Cardiac fibroblast (primary cell): ENCODE measurements at regions not wholly inside any gene's neighbourhood (a gene's known extent, or its start where the extent isn't known, plus 50 kb on each side); places are given as distances from the start of the nearest gene placed in this dataset.

ENCODE experiments used
- DNase-seq, 2 donors: peaks; one replicate each; pipeline versions ENCODE4 v3.0.0 to v3.0.0-alpha.2; 2010; ENCODE audit warnings: low read depth in 2 of 2
- H3K4me3 ChIP-seq, 2 donors: replicated peaks in 1 of 2; 1 replicate in 1 of 2; 2 replicates in 1 of 2; pipeline ENCODE4 v1.5.1; 2011; ENCODE audit warnings: low read depth in 2 of 2, low read length in 2 of 2, mild to moderate bottlenecking in 2 of 2, moderate library complexity in 1 of 2
- CTCF ChIP-seq: IDR thresholded peaks from one replicate; pipeline ENCODE4 v1.5.1; 2011; ENCODE audit warnings: low read depth, mild to moderate bottlenecking, low read length, inconsistent platforms

- TF ChIP-seq CTCF: no peak
- peak in 1 of 2 donors; percentile 0 for DNase-seq
- H3K4me3 ChIP-seq: no peak overlapping the region
Observed at GRCh38 chrX:10288373-10288975, 131.7 kb downstream of the CLCN4 start.

GRCh38 chrX:10296576-10296975 lies 139.8 kb downstream of the CLCN4 start:
- peak; percentile 13 to 48 for DNase-seq
- no peak overlapping the region for H3K4me3 ChIP-seq

GRCh38 chrX:10310511-10310910 lies 153.7 kb downstream of the CLCN4 start:
- TF ChIP-seq CTCF: no peak
- DNase-seq: no peak
- H3K4me3 ChIP-seq: no peak overlapping the region

More at GRCh38 chrX:10296576-10296975, 139.8 kb downstream of the CLCN4 start:
- TF ChIP-seq CTCF: no peak

GRCh38 chrX:10314530-10315104 lies 157.8 kb downstream of the CLCN4 start:
- DNase-seq: no peak
- no peak for TF ChIP-seq CTCF
- no peak overlapping the region for H3K4me3 ChIP-seq

- DNase-seq: peak; percentile 62 to 64
- H3K4me3 ChIP-seq: no peak overlapping the region
- TF ChIP-seq CTCF: no peak
Observed at GRCh38 chrX:10325611-10326010, 168.8 kb downstream of the CLCN4 start.

DNA sequence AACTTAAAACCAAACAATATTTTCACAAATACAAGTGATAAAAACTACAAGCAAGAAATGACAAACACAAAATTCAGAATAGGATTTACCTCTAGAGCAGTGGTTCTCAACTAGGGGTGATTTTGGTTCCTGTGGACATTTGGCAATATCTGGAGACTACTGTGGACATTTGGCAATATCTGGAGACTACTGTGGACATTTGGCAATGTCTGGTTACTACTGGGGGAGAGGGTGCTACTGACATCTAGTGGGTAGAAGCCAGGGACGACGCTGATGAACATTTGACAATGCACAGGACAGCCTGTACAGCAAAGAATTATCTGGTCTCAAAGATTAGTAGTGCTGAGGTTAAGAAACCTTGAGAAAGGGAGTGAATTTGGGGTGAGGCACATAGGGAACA lies 169.8 kb downstream of the CLCN4 start:
- peak; percentile 52 for TF ChIP-seq CTCF
- peak; percentile 60 to 62 for DNase-seq
- H3K4me3 ChIP-seq: no peak overlapping the region
